Inflammatory macrophage treated with lipopolysaccharide for 4 hours (primary cell): ENCODE measurements at regions not wholly inside any gene's neighbourhood (a gene's known extent, or its start where the extent isn't known, plus 50 kb on each side); places are given as distances from the start of the nearest gene placed in this dataset.
"Not testable (repeated sequence)": the region's sequence is repeated elsewhere in the genome, so short reads cannot be mapped to it uniquely, and the experiment has no call there.

Experiments
- DNase-seq: peaks from one replicate; pipeline ENCODE4 v3.0.0-alpha.2; 2020

GRCh38 chr7:108627476-108628051 is 57.9 kb downstream of the DNAJB9 start:
- DNase-seq = no peak

- DNase-seq = no peak
Measured at GRCh38 chr7:108628678-108629077, 59.0 kb downstream of the DNAJB9 start.

GRCh38 chr7:108629651-108630400 is 60.2 kb downstream of the DNAJB9 start:
- DNase-seq = no peak

- DNase-seq = no peak
Measured at GRCh38 chr7:108634036-108634435, 64.4 kb downstream of the DNAJB9 start.

- no peak for DNase-seq
Measured at GRCh38 chr7:108634535-108634934, 64.9 kb downstream of the DNAJB9 start.

- DNase-seq = no peak
Measured at GRCh38 chr7:108637049-108637621, 67.5 kb downstream of the DNAJB9 start.

DNA sequence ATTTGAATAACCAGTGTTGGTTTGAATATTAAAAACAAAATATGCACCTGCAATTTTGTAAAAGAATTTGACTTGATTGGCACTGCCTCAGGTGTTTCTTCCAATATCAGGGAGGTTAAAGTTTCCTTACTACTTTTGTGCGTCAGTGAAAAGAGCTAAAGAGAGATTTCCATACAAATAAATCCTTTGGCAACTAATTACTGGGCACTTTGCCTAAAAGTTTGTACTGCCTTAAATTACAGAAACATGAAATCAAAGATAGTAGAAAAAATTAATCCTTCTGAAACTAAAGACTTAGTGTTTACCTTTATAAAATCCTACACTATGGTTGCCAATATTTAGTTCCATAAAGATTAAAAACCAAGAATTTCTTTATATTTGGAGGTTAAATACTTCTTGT is 72.5 kb downstream of the DNAJB9 start:
- DNase-seq = no peak

GRCh38 chr7:108643136-108643535 is 73.5 kb downstream of the DNAJB9 start:
- no peak for DNase-seq

DNA sequence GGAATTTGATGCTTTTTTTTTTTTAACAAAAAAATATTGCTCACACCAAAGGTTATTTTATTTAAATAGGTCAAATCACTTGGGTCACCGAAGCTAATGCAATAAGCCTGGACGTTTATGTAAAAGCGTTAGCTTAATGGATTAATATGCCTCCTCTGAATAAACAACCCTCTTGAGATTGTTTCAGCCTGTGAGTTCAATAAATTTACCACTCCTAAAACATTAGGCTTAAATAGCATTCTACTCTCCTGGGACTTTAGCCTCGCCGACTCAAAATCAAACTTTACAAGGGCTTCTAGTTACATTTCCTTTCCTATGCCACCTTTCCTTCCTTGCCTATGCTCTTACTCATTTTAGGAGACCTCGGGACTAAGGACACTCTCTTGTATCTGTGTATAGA is 79.3 kb downstream of the DNAJB9 start:
- no peak for DNase-seq

DNA sequence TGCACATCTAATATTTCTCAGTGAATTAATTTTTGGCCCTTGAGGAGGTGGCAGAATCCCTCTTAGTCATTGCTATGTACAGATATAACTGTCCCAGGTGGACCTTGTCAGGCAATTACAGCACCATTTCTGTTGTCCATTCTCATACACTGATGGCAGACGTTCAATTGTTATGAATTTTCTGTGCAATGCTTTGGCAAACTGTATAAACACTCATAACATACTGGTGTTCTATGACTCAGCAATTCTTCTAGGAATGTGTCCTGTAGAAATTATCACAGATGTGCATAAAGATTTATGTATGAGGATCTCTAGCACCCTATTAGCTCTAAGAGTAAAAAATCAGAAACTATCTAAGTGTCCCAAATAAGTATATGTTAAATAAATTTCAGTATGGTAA is 80.8 kb downstream of the DNAJB9 start:
- DNase-seq = no peak

DNA sequence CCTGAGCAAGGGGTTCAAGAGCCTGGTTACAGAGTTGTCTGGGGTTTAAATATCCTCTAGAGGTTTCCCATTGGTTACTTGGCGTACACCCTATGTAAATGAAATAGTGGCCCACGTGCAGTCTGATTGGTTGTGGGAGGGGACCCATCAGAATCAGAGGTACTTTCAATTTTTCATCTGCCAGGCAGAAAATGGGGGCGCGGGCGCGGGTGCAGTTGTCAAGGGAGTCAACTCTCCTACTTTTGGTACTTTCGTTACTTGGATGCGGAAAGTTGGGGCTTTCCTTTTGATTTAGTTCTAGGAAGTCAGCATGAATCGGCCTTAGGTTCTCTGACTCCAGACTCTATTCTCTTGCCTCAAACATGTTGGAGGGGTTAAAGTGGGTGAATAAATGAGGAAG is 83.2 kb downstream of the DNAJB9 start:
- DNase-seq = no peak

DNA sequence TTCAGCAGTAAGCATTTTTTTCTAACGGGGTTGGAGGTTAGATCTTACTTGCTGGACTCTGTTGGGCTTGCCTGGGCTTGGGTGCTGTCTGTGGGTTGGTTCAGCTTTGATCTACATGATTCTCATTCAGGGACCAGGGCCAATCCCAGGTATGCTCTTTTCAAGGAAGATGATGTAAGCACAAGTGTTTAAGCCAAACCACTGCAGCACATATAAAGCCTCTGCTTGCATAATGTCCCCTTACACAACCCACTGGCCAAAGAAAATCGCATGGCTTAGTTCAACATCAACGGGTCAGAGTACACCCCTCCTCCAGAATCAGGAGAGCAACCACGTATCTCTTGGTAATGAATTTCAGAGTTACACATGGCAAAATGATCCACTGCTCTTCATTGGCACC is 83.9 kb downstream of the DNAJB9 start:
- no peak for DNase-seq

- DNase-seq = not testable (repeated sequence)
Measured at GRCh38 chr7:108657140-108657726, 87.6 kb downstream of the DNAJB9 start.

- no peak for DNase-seq
Measured at GRCh38 chr7:108659261-108659660, 89.6 kb downstream of the DNAJB9 start.

GRCh38 chr7:108659867-108660266 is 90.2 kb downstream of the DNAJB9 start:
- DNase-seq = no peak

DNA sequence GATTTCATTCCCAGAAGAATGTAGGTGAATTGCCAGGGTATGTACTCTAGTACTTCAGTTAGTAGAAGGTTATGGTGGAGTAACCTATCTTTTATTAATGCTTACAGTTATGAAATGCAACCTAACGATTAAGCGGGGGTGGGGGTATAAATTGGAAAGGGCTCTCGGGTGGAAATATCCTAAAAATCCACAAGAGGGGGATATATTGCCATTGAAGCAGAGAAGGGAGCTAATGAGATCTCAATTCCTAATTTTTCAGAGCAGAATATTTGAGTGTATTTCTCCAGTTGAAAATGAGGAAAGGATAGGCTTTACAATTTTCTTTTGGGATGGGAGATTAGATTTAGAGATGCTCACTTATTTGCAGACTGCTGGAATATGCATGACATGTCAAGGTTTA is 90.8 kb downstream of the DNAJB9 start:
- DNase-seq = no peak

GRCh38 chr7:108662783-108663362 is 93.2 kb downstream of the DNAJB9 start:
- no peak for DNase-seq

GRCh38 chr7:108663701-108664100 is 94.0 kb downstream of the DNAJB9 start:
- no peak for DNase-seq

GRCh38 chr7:108667216-108667615 is 97.5 kb downstream of the DNAJB9 start:
- DNase-seq = no peak

DNA sequence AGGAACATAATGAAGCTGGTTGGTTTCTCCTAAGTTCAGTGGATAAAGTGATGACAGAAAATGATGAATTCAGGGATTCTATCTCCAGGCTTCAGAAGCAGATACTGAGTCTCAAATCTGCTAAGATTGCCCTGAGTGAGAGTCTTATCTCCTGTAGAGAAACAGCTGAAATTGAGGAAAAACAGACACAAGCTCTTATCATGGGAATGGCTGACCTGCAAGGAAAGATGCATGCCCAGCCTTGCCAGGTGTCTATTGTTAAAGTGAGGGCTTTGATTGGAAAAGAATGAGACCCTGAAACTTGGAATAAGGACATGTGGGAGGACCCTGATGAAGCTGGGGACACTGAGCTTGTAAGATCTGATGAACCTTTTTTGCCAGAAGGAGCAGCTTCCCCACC is 100.3 kb downstream of the DNAJB9 start:
- DNase-seq = no peak

DNA sequence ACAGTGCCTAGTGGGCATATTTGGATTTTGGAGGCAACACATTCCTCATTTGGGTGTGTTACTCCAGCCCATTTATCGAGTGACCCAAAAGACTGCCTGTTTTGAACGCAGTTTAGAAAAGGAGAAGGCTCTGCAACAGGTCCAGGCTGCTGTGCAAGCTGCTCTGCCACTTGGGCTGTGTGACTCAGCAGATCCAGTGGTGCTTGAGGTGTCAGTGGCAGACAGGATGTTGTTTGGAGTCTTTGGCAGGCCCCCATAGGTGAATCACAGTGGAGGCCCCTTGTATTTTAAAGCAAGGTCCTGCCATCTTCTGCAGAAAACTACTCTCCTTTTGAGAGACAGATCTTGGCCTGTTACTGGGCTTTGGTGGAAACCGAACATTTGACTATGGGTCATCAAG is 104.0 kb downstream of the DNAJB9 start:
- DNase-seq = not testable (repeated sequence)

GRCh38 chr7:108684629-108685028 is 115.0 kb downstream of the DNAJB9 start:
- DNase-seq = no peak

DNA sequence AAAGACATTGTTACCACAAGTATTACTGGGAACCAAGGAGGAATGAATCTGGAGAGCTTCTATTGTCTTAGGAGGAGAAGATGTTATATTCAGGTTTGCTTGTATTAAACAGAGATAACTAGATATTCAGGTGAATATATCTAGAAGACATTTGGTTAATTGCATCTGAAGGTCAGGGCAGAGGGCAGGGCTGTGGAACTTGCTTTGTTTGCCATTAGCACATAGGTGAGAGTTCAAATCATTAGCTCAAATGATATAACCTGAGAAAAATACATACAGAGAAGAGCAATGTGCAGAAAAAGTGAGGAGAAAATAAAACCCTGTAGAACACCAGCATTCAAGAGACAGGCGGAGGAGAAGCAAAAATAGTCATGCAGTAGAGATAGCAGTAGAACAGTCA is 116.8 kb downstream of the DNAJB9 start:
- DNase-seq = no peak

DNA sequence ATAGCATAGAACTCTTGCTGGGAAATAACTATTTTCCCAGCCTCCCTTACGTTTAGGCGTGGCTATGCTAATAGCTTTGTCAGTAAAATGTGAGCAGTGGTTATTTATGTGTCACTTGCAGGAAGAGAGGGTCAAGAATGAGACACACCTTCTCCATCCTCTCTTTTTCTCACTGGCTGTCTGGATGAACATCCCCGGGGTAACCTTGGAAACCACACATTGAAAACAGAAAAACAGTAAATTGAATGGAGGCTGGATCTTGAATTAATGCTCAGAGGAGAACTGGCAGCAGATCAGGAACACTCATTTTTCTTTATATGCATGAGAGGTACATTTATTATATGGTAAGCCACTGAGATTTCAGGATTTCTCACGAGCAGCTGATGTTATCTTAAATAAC is 127.6 kb downstream of the DNAJB9 start:
- no peak for DNase-seq
